ENCODE measurements at regions not wholly inside any gene's neighbourhood (a gene's known extent, or its start where the extent isn't known, plus 50 kb on each side); places are given as distances from the start of the nearest gene placed in this dataset.

GRCh38 chr14:101234244-101234937 is 326.9 kb upstream of the DIO3 start:
- H3K36me3 ChIP-seq (ENCODE audit: control insufficient read depth in 2 of 2, extremely low read depth in 1 of 2, insufficient read depth in 2 of 2, low read length in 2 of 2), result no peaks in the 10 kb centered on the region
- no peaks in the 10 kb centered on the region for H3K4me1 ChIP-seq (ENCODE audit: control insufficient read depth, extremely low read depth, insufficient read depth, low read length)
- DNase-seq (ENCODE audit: low read depth, low spot score) (no peak), FAIRE-seq (no peak)
- BruUV-seq (replicated peaks), result no TSS peak
- ChIA-PET POLR2A (no interaction called here), CTCF (interaction anchor here (0.6 to 2.6 kb wide), 41 partner anchors 8 to 851 kb away, joined by 3 to 46 read pairs (median 5); no protein-coding TSS in a partner anchor)
- no peaks in the 10 kb centered on the region for H4K20me1 ChIP-seq (replicated peaks; ENCODE audit: control insufficient read depth, extremely low read depth, insufficient read depth, low read length)
- no peaks in the 10 kb centered on the region for H3K9me3 ChIP-seq (replicated peaks; ENCODE audit: control insufficient read depth, insufficient read depth, low read length)
- H3K27me3 ChIP-seq (ENCODE audit: control insufficient read depth in 2 of 2, insufficient read depth in 2 of 2, low read length in 2 of 2), result no peaks in the 10 kb centered on the region
- no peaks in the 10 kb centered on the region for H3K79me2 ChIP-seq (ENCODE audit: control insufficient read depth, insufficient read depth, low read length)
- no peak overlapping the region for H3K4me2 ChIP-seq (ENCODE audit: insufficient read depth, low read length)
- no peak overlapping the region for H2AFZ ChIP-seq (ENCODE audit: low read depth, low read length)
- no peak for TF ChIP-seq MAX (IDR thresholded peaks at IDR 0.05; ENCODE audit: insufficient read depth, insufficient read length)
- no peak for TF ChIP-seq EZH2 (IDR thresholded peaks at IDR 0.05; ENCODE audit: borderline replicate concordance, low read depth, low read length, severe bottlenecking)
- no peak for TF ChIP-seq POLR2AphosphoS5 (IDR thresholded peaks at IDR 0.05; ENCODE audit: insufficient read depth, low read depth, low read length)
- TF ChIP-seq GATA2 (IDR thresholded peaks at IDR 0.05; ENCODE audit: insufficient read depth, insufficient read length, low read depth, low read length), result no peak
- TF ChIP-seq JUN (IDR thresholded peaks at IDR 0.05; ENCODE audit: borderline replicate concordance, insufficient read depth, insufficient read length, low read depth), result no peak
- TF ChIP-seq, protein P1, sequence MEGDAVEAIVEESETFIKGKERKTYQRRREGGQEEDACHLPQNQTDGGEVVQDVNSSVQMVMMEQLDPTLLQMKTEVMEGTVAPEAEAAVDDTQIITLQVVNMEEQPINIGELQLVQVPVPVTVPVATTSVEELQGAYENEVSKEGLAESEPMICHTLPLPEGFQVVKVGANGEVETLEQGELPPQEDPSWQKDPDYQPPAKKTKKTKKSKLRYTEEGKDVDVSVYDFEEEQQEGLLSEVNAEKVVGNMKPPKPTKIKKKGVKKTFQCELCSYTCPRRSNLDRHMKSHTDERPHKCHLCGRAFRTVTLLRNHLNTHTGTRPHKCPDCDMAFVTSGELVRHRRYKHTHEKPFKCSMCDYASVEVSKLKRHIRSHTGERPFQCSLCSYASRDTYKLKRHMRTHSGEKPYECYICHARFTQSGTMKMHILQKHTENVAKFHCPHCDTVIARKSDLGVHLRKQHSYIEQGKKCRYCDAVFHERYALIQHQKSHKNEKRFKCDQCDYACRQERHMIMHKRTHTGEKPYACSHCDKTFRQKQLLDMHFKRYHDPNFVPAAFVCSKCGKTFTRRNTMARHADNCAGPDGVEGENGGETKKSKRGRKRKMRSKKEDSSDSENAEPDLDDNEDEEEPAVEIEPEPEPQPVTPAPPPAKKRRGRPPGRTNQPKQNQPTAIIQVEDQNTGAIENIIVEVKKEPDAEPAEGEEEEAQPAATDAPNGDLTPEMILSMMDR (IDR thresholded peaks at IDR 0.05; ENCODE audit: extremely low read depth in 1 of 2, insufficient read depth in 1 of 2, low read depth in 1 of 2, low read length in 2 of 2), result no peak
- no peak for TF ChIP-seq FOS (IDR thresholded peaks at IDR 0.05; ENCODE audit: borderline replicate concordance, insufficient read depth, low read length)
- no peak for TF ChIP-seq POLR2A (IDR thresholded peaks at IDR 0.05; ENCODE audit: low read depth, low read length)
- TF ChIP-seq MYC (IDR thresholded peaks at IDR 0.05; ENCODE audit: low read depth, low read length), result no peak
- no peak overlapping the region for H3K9ac ChIP-seq (replicated peaks; ENCODE audit: extremely low read depth, insufficient read depth, low read length)
- H3K4me3 ChIP-seq (replicated peaks in 1 of 3; ENCODE audit: insufficient read depth in 1 of 3, low read depth in 1 of 3, low read length in 3 of 3), result no peak overlapping the region
- no peaks in the 10 kb centered on the region for H3K9me1 ChIP-seq (replicated peaks; ENCODE audit: control insufficient read depth, extremely low read depth, insufficient read depth, low read length)
- intact Hi-C loops (cut with micrococcal nuclease), result loop anchor here (2.0 kb wide), 1 partner anchor 394 kb away; no protein-coding TSS in a partner anchor
- H3K27ac ChIP-seq (ENCODE audit: insufficient read depth, low read depth, low read length), result no peak overlapping the region
- dilution Hi-C loops (cut with MboI; ENCODE audit: extremely low pct_ligation_motif_present, low sequenced_read_pairs), result no loop called here

Data from endothelial cell of umbilical vein (primary cell).